T-helper 1 cell treated with Interleukin-12 subunit alpha and Interleukin-12 subunit beta and Interleukin-4 antibody, amounts not matched to agents 30 μg/mL and 1 μg/mL, for 36 hours (primary cell): ENCODE measurements at regions not wholly inside any gene's neighbourhood (a gene's known extent, or its start where the extent isn't known, plus 50 kb on each side); places are given as distances from the start of the nearest gene placed in this dataset.

Experiments used
- H3K27ac Mint-ChIP-seq: one replicate; pipeline ENCODE4 v1.8.0; 2021; ENCODE audit warnings: mild to moderate bottlenecking, mixed read lengths
- H3K27me3 Mint-ChIP-seq: one replicate; pipeline ENCODE4 v1.8.0; 2021; ENCODE audit warnings: low read depth, mixed read lengths
- H3K36me3 Mint-ChIP-seq: one replicate; pipeline ENCODE4 v1.8.0; 2021; ENCODE audit warnings: low read depth, mixed read lengths
- H3K4me1 Mint-ChIP-seq: one replicate; pipeline ENCODE4 v1.8.0; 2021; ENCODE audit warnings: low read depth, mixed read lengths
- H3K4me3 Mint-ChIP-seq: one replicate; pipeline ENCODE4 v1.8.0; 2021; ENCODE audit warnings: mild to moderate bottlenecking, moderate library complexity, mixed read lengths
- H3K9me3 Mint-ChIP-seq: one replicate; pipeline ENCODE4 v1.8.0; 2021; ENCODE audit warnings: mixed read lengths

- Mint-ChIP-seq H3K4me3 (no peak overlapping the region), H3K36me3 (peaks cover 1% of the 10 kb centered on the region), H3K9me3 (no peaks in the 10 kb centered on the region), H3K27ac (no peak overlapping the region), H3K4me1 (peaks cover 4% of the 10 kb centered on the region), H3K27me3 (peaks cover 10% of the 10 kb centered on the region)
Observed at GRCh38 chr1:168375566-168376300, 95.1 kb downstream of the TBX19 start.

- no peak overlapping the region for H3K27ac Mint-ChIP-seq
Observed at GRCh38 chr1:168374566-168374965, 93.9 kb downstream of the TBX19 start.

GRCh38 chr1:168373869-168374268, 93.2 kb downstream of the TBX19 start:
- Mint-ChIP-seq H3K36me3 (peaks cover 1% of the 10 kb centered on the region), H3K9me3 (no peaks in the 10 kb centered on the region), H3K4me3 (no peak overlapping the region), H3K27ac (no peak overlapping the region), H3K4me1 (peaks cover 4% of the 10 kb centered on the region), H3K27me3 (peaks cover 10% of the 10 kb centered on the region)

More at GRCh38 chr1:168374566-168374965, 93.9 kb downstream of the TBX19 start:
- Mint-ChIP-seq H3K27me3 (peaks cover 10% of the 10 kb centered on the region), H3K4me3 (no peak overlapping the region), H3K9me3 (no peaks in the 10 kb centered on the region), H3K4me1 (peaks cover 4% of the 10 kb centered on the region), H3K36me3 (peaks cover 1% of the 10 kb centered on the region)

GRCh38 chr1:168372861-168373371, 92.2 kb downstream of the TBX19 start:
- Mint-ChIP-seq H3K4me1 (peaks cover 4% of the 10 kb centered on the region), H3K9me3 (no peaks in the 10 kb centered on the region), H3K36me3 (peaks cover 1% of the 10 kb centered on the region), H3K27ac (no peak overlapping the region), H3K27me3 (peaks cover 14% of the 10 kb centered on the region), H3K4me3 (no peak overlapping the region)

DNA sequence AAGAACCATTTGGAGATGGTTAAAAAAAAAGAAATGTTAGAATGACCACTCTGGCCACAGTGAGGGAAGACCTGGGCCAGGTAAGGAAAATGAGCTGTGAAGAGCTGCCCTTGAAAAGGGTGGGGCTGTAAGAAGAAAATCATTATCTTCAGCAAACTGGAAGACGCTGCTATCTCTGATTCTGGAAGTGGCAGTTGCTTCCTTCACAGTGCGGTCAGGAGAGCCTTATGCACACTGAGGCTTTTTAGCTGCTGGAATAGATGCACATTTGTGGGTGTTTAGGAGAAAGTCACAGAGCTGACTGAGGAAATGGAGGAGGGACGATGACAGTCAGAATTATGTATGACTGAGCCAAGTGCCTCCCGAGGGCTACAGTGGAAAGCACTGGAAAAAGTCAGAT, 91.6 kb downstream of the TBX19 start:
- peaks cover 1% of the 10 kb centered on the region for H3K36me3 Mint-ChIP-seq
- H3K4me3 Mint-ChIP-seq: no peak overlapping the region
- H3K27me3 Mint-ChIP-seq: peaks cover 14% of the 10 kb centered on the region
- no peaks in the 10 kb centered on the region for H3K9me3 Mint-ChIP-seq
- peaks cover 4% of the 10 kb centered on the region for H3K4me1 Mint-ChIP-seq
- H3K27ac Mint-ChIP-seq: no peak overlapping the region

- H3K4me1 Mint-ChIP-seq: peaks cover 4% of the 10 kb centered on the region
- peaks cover 1% of the 10 kb centered on the region for H3K36me3 Mint-ChIP-seq
Observed at GRCh38 chr1:168371477-168371876, 90.8 kb downstream of the TBX19 start.

DNA sequence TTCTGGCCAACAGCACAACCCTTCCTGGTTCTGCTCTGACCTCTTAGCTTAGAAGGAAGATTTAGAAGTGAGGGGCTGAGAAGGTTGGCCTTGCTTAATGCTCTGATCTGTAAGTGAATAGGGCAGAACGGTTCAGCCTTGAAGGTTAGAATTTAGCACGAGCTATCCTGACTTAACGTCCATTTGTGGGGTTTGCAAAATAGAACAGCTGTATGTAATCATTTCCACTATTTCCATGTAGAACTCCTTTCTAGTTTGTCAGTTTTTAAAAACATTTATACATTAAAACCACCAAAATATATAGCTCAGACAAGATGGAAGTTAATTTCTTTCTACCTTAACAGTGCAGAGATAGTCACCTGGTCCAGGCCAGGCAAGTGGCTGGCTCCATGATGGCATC, 89.9 kb downstream of the TBX19 start:
- peaks cover 4% of the 10 kb centered on the region for H3K27me3 Mint-ChIP-seq
- H3K4me3 Mint-ChIP-seq: no peak overlapping the region

More at GRCh38 chr1:168371477-168371876, 90.8 kb downstream of the TBX19 start:
- no peaks in the 10 kb centered on the region for H3K9me3 Mint-ChIP-seq
- no peak overlapping the region for H3K4me3 Mint-ChIP-seq
- H3K27ac Mint-ChIP-seq: no peak overlapping the region
- peaks cover 8% of the 10 kb centered on the region for H3K27me3 Mint-ChIP-seq

GRCh38 chr1:168369655-168370054, 89.0 kb downstream of the TBX19 start:
- peaks cover 4% of the 10 kb centered on the region for H3K27me3 Mint-ChIP-seq
- H3K4me1 Mint-ChIP-seq: peaks cover 10% of the 10 kb centered on the region
- H3K36me3 Mint-ChIP-seq: no peaks in the 10 kb centered on the region
- no peak overlapping the region for H3K27ac Mint-ChIP-seq
- H3K4me3 Mint-ChIP-seq: no peak overlapping the region
- no peaks in the 10 kb centered on the region for H3K9me3 Mint-ChIP-seq

More for the DNA sequence above, 89.9 kb downstream of the TBX19 start:
- Mint-ChIP-seq H3K4me1 (peaks cover 6% of the 10 kb centered on the region), H3K36me3 (peaks cover 1% of the 10 kb centered on the region), H3K9me3 (no peaks in the 10 kb centered on the region), H3K27ac (no peak overlapping the region)

DNA sequence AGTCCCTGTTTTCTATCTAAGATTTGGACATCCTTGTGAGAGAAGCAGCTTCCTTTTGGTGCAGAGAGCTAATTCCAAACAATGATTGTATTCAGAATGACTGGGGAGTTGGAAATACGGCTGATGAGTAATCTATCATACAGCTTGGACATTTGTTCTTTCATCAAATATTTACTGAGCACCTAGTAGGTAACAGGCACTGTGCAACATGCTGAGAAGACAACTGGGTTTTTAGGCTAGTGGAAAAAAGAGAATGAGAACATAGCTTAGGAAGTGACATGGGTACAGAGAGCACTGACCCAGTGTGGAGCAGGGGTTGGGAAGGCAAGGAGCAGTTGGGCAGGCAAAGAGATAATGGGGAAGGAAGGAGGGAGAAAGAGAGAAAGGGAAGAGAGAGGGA, 87.5 kb downstream of the TBX19 start:
- Mint-ChIP-seq H3K36me3 (no peaks in the 10 kb centered on the region), H3K4me1 (peaks cover 15% of the 10 kb centered on the region), H3K4me3 (no peak overlapping the region), H3K27me3 (peaks cover 4% of the 10 kb centered on the region), H3K9me3 (no peaks in the 10 kb centered on the region), H3K27ac (no peak overlapping the region)

- Mint-ChIP-seq H3K36me3 (peaks cover 7% of the 10 kb centered on the region), H3K27ac (no peak overlapping the region), H3K4me3 (no peak overlapping the region), H3K27me3 (peaks cover 4% of the 10 kb centered on the region), H3K9me3 (no peaks in the 10 kb centered on the region), H3K4me1 (peaks cover 36% of the 10 kb centered on the region)
Observed at GRCh38 chr1:168365719-168366479, 85.2 kb downstream of the TBX19 start.
